Upper lobe of right lung (tissue), 1 donor: ENCODE measurements at regions not wholly inside any gene's neighbourhood (a gene's known extent, or its start where the extent isn't known, plus 50 kb on each side); places are given as distances from the start of the nearest gene placed in this dataset.

Experiments used
- ATAC-seq: fragments of 200-7000 bp; cut with Tn5 transposase; one replicate; pipeline ENCODE4 v1.9.1; 2020; ENCODE audit warnings: mild to moderate bottlenecking, moderate library complexity
- DNase-seq: peaks from one replicate; pipeline ENCODE4 v3.0.0-alpha.2; 2020
- H3K27ac ChIP-seq: fragments of 200-600 bp; one replicate; pipeline ENCODE4 v1.8.0; 2022
- H3K27me3 ChIP-seq: fragments of 200-600 bp; one replicate; pipeline ENCODE4 v1.8.0; 2022; ENCODE audit warnings: mild to moderate bottlenecking
- H3K36me3 ChIP-seq: fragments of 200-600 bp; one replicate; pipeline ENCODE4 v1.8.0; 2022
- H3K4me1 ChIP-seq: fragments of 200-600 bp; one replicate; pipeline ENCODE4 v1.8.0; 2022
- H3K4me3 ChIP-seq: fragments of 200-600 bp; one replicate; pipeline ENCODE4 v1.8.0; 2022; ENCODE audit warnings: mild to moderate bottlenecking
- H3K9me3 ChIP-seq: fragments of 200-600 bp; one replicate; pipeline ENCODE4 v1.8.0; 2022
- CTCF ChIP-seq: fragments of 200-600 bp; IDR thresholded peaks from one replicate; pipeline ENCODE4 v1.8.0; 2022; ENCODE audit warnings: antibody characterized with exemption
- intact Hi-C: fragments of 100-400 bp; cut with DNase I; formaldehyde crosslinking; loops from one replicate; pipeline ENCODE4 v1.11.0; 2022
- donor health status: DM: no; HTN: yes; CAD: no; lungs with severe emphysema.

- peaks cover 5% of the 10 kb centered on the region for H3K9me3 ChIP-seq
- intact Hi-C loops = no loop called here
- DNase-seq = no peak
- no peak for ATAC-seq
- H3K36me3 ChIP-seq = no peaks in the 10 kb centered on the region
- H3K4me3 ChIP-seq = no peak overlapping the region
- no peak overlapping the region for H3K27ac ChIP-seq
- no peaks in the 10 kb centered on the region for H3K4me1 ChIP-seq
- no peak for TF ChIP-seq CTCF
- no peaks in the 10 kb centered on the region for H3K27me3 ChIP-seq
Observed at GRCh38 chr1:57839526-57839925, 415.7 kb upstream of the DAB1 start.

- H3K27me3 ChIP-seq = no peaks in the 10 kb centered on the region
- peaks cover 5% of the 10 kb centered on the region for H3K9me3 ChIP-seq
- H3K27ac ChIP-seq = no peak overlapping the region
- no peaks in the 10 kb centered on the region for H3K4me1 ChIP-seq
- intact Hi-C loops = no loop called here
- H3K4me3 ChIP-seq = no peak overlapping the region
- no peaks in the 10 kb centered on the region for H3K36me3 ChIP-seq
- DNase-seq (no peak), ATAC-seq (no peak)
- TF ChIP-seq CTCF = no peak
Observed at GRCh38 chr1:57839067-57839466, 415.2 kb upstream of the DAB1 start.

DNA sequence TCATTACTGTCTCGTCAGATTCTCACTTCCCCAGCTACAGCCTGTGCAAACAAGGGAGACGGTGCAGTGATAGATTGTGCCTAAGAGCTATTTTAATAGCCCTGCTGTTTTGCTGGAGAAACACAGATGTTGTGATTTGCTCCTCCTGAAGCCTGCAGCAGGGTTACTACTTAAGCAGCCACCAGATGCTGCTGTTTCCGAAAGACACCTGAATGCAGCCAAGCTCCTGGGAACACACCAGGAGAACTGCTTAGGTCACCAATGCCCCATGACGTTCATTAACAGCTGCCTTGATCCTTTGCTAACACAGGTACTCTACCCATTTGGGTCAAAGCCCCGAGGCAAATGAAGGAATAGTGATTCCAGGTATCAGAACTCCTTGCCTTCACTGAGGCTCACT, 411.8 kb upstream of the DAB1 start:
- no peak for TF ChIP-seq CTCF
- ATAC-seq = no peak
- Histone ChIP-seq H3K36me3 (no peaks in the 10 kb centered on the region), H3K9me3 (no peaks in the 10 kb centered on the region), H3K4me3 (no peak overlapping the region), H3K27ac (no peak overlapping the region), H3K27me3 (no peaks in the 10 kb centered on the region), H3K4me1 (no peaks in the 10 kb centered on the region)
- DNase-seq = no peak
- intact Hi-C loops = no loop called here

GRCh38 chr1:57833296-57833695, 409.4 kb upstream of the DAB1 start:
- Histone ChIP-seq H3K9me3 (no peaks in the 10 kb centered on the region), H3K4me3 (no peak overlapping the region), H3K4me1 (no peaks in the 10 kb centered on the region), H3K27ac (no peak overlapping the region), H3K36me3 (no peaks in the 10 kb centered on the region), H3K27me3 (no peaks in the 10 kb centered on the region)
- TF ChIP-seq CTCF = no peak
- intact Hi-C loops = no loop called here
- ATAC-seq (no peak), DNase-seq (no peak)

DNA sequence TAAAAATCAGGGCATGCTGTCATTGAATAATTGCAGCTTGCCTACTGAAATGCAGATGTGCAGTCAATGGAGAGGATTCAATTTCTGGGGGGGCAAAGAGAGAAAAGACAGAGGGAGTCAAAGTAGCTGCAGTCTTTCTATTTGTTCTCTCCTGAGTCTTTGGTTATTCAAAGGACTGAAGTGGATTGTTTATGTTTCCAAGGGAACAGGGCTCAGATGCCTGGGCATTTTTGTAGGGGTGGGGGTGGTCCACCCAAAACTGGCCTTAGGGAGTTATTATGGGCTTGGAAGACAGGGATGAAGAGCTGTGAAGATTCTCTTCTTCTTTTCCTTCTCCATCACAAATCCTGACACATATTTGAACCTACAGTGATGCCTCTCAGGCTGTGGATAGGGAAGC, 408.8 kb upstream of the DAB1 start:
- no peak for TF ChIP-seq CTCF
- Histone ChIP-seq H3K4me3 (no peak overlapping the region), H3K27me3 (no peaks in the 10 kb centered on the region), H3K27ac (no peak overlapping the region), H3K36me3 (no peaks in the 10 kb centered on the region), H3K9me3 (no peaks in the 10 kb centered on the region), H3K4me1 (no peaks in the 10 kb centered on the region)
- DNase-seq = no peak
- intact Hi-C loops = no loop called here
- no peak for ATAC-seq

DNA sequence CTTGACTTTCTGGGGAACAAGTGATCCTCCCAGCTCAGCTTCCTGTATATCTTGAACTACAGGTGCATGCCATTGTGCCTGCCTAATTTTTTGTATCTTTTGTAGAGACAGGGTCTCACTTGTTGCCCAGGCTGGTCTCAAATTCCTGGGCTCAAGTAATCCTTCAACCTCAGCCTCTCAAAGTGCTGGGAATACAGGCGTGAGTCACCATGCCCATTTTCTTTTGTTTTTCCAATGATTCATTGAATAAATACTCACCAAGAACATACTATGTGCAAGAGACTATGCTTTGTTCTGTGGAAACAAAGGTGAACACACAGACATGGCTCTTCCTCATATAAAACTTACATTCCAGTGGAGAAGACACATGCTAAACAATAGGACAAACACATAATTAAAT, 407.8 kb upstream of the DAB1 start:
- no peaks in the 10 kb centered on the region for H3K9me3 ChIP-seq
- H3K27me3 ChIP-seq = no peaks in the 10 kb centered on the region
- DNase-seq (no peak), ATAC-seq (no peak)
- H3K36me3 ChIP-seq = no peaks in the 10 kb centered on the region
- intact Hi-C loops = no loop called here
- H3K27ac ChIP-seq = no peak overlapping the region
- H3K4me1 ChIP-seq = no peaks in the 10 kb centered on the region
- no peak for TF ChIP-seq CTCF
- H3K4me3 ChIP-seq = no peak overlapping the region
